ENCODE measurements at regions not wholly inside any gene's neighbourhood (a gene's known extent, or its start where the extent isn't known, plus 50 kb on each side); places are given as distances from the start of the nearest gene placed in this dataset.

- DNase-seq (ENCODE audit: low spot score), result no peak
- TF ChIP-seq CTCF (IDR thresholded peaks at IDR 0.05; ENCODE audit: extremely low read depth, insufficient read depth, missing control alignments), result no peak
- in situ Hi-C loops (cut with MboI; ENCODE audit: low pct_unique_long_range_greater_than_20kb, low sequenced_read_pairs, unreplicated experiment), result loop anchor here (25.0 kb wide), 2 partner anchors 209 to 1091 kb away; no protein-coding TSS in a partner anchor
Observed at GRCh38 chr9:108553111-108553635, 302.6 kb downstream of the ACTL7B start.

- no peak for TF ChIP-seq CTCF (IDR thresholded peaks at IDR 0.05; ENCODE audit: extremely low read depth, insufficient read depth, missing control alignments)
- in situ Hi-C loops (cut with MboI; ENCODE audit: low pct_unique_long_range_greater_than_20kb, low sequenced_read_pairs, unreplicated experiment), result loop anchor here (25.0 kb wide), 2 partner anchors 210 to 1090 kb away; no protein-coding TSS in a partner anchor
- DNase-seq (ENCODE audit: low spot score), result no peak
Observed at GRCh38 chr9:108552459-108553040, 303.2 kb downstream of the ACTL7B start.

- in situ Hi-C loops (cut with MboI; ENCODE audit: low pct_unique_long_range_greater_than_20kb, low sequenced_read_pairs, unreplicated experiment), result loop anchor here (25.0 kb wide), 2 partner anchors 211 to 1089 kb away; no protein-coding TSS in a partner anchor
- DNase-seq (ENCODE audit: low spot score), result no peak
- TF ChIP-seq CTCF (IDR thresholded peaks at IDR 0.05; ENCODE audit: extremely low read depth, insufficient read depth, missing control alignments), result no peak
Observed at GRCh38 chr9:108551030-108551841, 304.6 kb downstream of the ACTL7B start.

- in situ Hi-C loops (cut with MboI; ENCODE audit: low pct_unique_long_range_greater_than_20kb, low sequenced_read_pairs, unreplicated experiment), result loop anchor here (25.0 kb wide), 2 partner anchors 212 to 1088 kb away; no protein-coding TSS in a partner anchor
- TF ChIP-seq CTCF (IDR thresholded peaks at IDR 0.05; ENCODE audit: extremely low read depth, insufficient read depth, missing control alignments), result no peak
- no peak for DNase-seq (ENCODE audit: low spot score)
Observed at GRCh38 chr9:108550106-108550505, 305.7 kb downstream of the ACTL7B start.

- TF ChIP-seq CTCF (IDR thresholded peaks at IDR 0.05; ENCODE audit: extremely low read depth, insufficient read depth, missing control alignments), result no peak
- in situ Hi-C loops (cut with MboI; ENCODE audit: low pct_unique_long_range_greater_than_20kb, low sequenced_read_pairs, unreplicated experiment), result no loop called here
- no peak for DNase-seq (ENCODE audit: low spot score)
Observed at GRCh38 chr9:108549184-108549583, 306.6 kb downstream of the ACTL7B start.

- no peak for DNase-seq (ENCODE audit: low spot score)
- no peak for TF ChIP-seq CTCF (IDR thresholded peaks at IDR 0.05; ENCODE audit: extremely low read depth, insufficient read depth, missing control alignments)
- in situ Hi-C loops (cut with MboI; ENCODE audit: low pct_unique_long_range_greater_than_20kb, low sequenced_read_pairs, unreplicated experiment), result no loop called here
Observed at GRCh38 chr9:108547411-108548135, 308.2 kb downstream of the ACTL7B start.
